ENCODE measurements at regions not wholly inside any gene's neighbourhood (a gene's known extent, or its start where the extent isn't known, plus 50 kb on each side); places are given as distances from the start of the nearest gene placed in this dataset.

- POLR2A ChIA-PET, result interaction anchor here (0.6 kb wide), 1 partner anchor 394 kb away, joined by 4 read pairs; no protein-coding TSS in a partner anchor
- CTCF ChIA-PET, result no interaction called here
- H3K36me3 Mint-ChIP-seq, result no peaks in the 10 kb centered on the region
- H3K9me3 Mint-ChIP-seq, result peaks cover 5% of the 10 kb centered on the region; the same call in 1 of the 2 replicates
- peak; percentile 41; the same call in 1 of the 2 replicates for ATAC-seq
- no peaks in the 10 kb centered on the region for H3K27me3 Mint-ChIP-seq (ENCODE audit: low read depth)
- no peak for DNase-seq (ENCODE audit: low spot score)
- H3K4me3 Mint-ChIP-seq, result no peak overlapping the region
- TF ChIP-seq PREB (CRISPR knock-in tag; IDR thresholded peaks at IDR 0.05; ENCODE audit: borderline replicate concordance), result no peak
- TF ChIP-seq SP1 (CRISPR knock-in tag; conservative IDR thresholded peaks at IDR 0.05), result no peak
- peaks cover 15% of the 10 kb centered on the region for H3K4me1 Mint-ChIP-seq
- H3K27ac Mint-ChIP-seq, result no peak overlapping the region
Observed at GRCh38 chr2:219864154-219864553, 236.7 kb downstream of the SLC4A3 start.

GRCh38 chr2:219868635-219869034 is 241.2 kb downstream of the SLC4A3 start:
- Mint-ChIP-seq H3K27ac (no peak overlapping the region), H3K36me3 (no peaks in the 10 kb centered on the region), H3K9me3 (no peaks in the 10 kb centered on the region), H3K27me3 (ENCODE audit: low read depth) (peaks cover 5% of the 10 kb centered on the region; the same call in 1 of the 2 replicates), H3K4me3 (no peak overlapping the region), H3K4me1 (peaks cover 49% of the 10 kb centered on the region)
- no peak for DNase-seq (ENCODE audit: low spot score)
- ChIA-PET CTCF (no interaction called here), POLR2A (interaction anchor here (0.5 kb wide), 1 partner anchor 198 kb away, joined by 3 read pairs; no protein-coding TSS in a partner anchor)
- TF ChIP-seq CBFB (CRISPR knock-in tag; IDR thresholded peaks at IDR 0.05; ENCODE audit: low read depth), result no peak
- no peak for TF ChIP-seq RELA (CRISPR knock-in tag; IDR thresholded peaks at IDR 0.05; ENCODE audit: borderline replicate concordance)
- no peak for TF ChIP-seq IRF2 (CRISPR knock-in tag; IDR thresholded peaks at IDR 0.05; ENCODE audit: borderline replicate concordance, low read depth)
- no peak for TF ChIP-seq CDX4 (CRISPR knock-in tag; IDR thresholded peaks at IDR 0.05; ENCODE audit: borderline replicate concordance)
- no peak for TF ChIP-seq SP1 (CRISPR knock-in tag; conservative IDR thresholded peaks at IDR 0.05)
- TF ChIP-seq ZNF219 (CRISPR knock-in tag; IDR thresholded peaks at IDR 0.05; ENCODE audit: borderline replicate concordance), result no peak
- TF ChIP-seq GTF2I (CRISPR knock-in tag; conservative IDR thresholded peaks at IDR 0.05), result no peak
- no peak for TF ChIP-seq ZNF317 (CRISPR knock-in tag; IDR thresholded peaks at IDR 0.05; ENCODE audit: borderline replicate concordance, low read depth)
- no peak for TF ChIP-seq TEAD1 (CRISPR knock-in tag; IDR thresholded peaks at IDR 0.05)
- TF ChIP-seq ZNF263 (CRISPR knock-in tag; IDR thresholded peaks at IDR 0.05; ENCODE audit: low read depth), result no peak
- no peak for TF ChIP-seq ZBTB21 (CRISPR knock-in tag; IDR thresholded peaks at IDR 0.05; ENCODE audit: borderline replicate concordance)
- TF ChIP-seq NR1H2 (CRISPR knock-in tag; IDR thresholded peaks at IDR 0.05), result no peak
- no peak for TF ChIP-seq ERG (CRISPR knock-in tag; IDR thresholded peaks at IDR 0.05)
- no peak for TF ChIP-seq FOXJ3 (CRISPR knock-in tag; IDR thresholded peaks at IDR 0.05; ENCODE audit: borderline replicate concordance)
- ATAC-seq, result no peak

- DNase-seq (ENCODE audit: low spot score) (no peak), ATAC-seq (no peak)
- no peaks in the 10 kb centered on the region for H3K36me3 Mint-ChIP-seq
- CTCF ChIA-PET, result no interaction called here
- H3K4me1 Mint-ChIP-seq, result peaks cover 46% of the 10 kb centered on the region
- TF ChIP-seq ZNF671 (CRISPR knock-in tag; IDR thresholded peaks at IDR 0.05), result no peak
- no peak for TF ChIP-seq CREM (CRISPR knock-in tag; IDR thresholded peaks at IDR 0.05)
- no peak for TF ChIP-seq ETV6 (CRISPR knock-in tag; IDR thresholded peaks at IDR 0.05)
- TF ChIP-seq GABPB1 (CRISPR knock-in tag; IDR thresholded peaks at IDR 0.05), result no peak
- no peak for TF ChIP-seq PRRX2 (CRISPR knock-in tag; IDR thresholded peaks at IDR 0.05)
- TF ChIP-seq TEAD1 (CRISPR knock-in tag; IDR thresholded peaks at IDR 0.05), result no peak
- no peak for TF ChIP-seq PREB (CRISPR knock-in tag; IDR thresholded peaks at IDR 0.05; ENCODE audit: borderline replicate concordance)
- H3K27ac Mint-ChIP-seq, result no peak overlapping the region
- no peaks in the 10 kb centered on the region for H3K9me3 Mint-ChIP-seq
- POLR2A ChIA-PET, result no interaction called here
- peaks cover 5% of the 10 kb centered on the region; the same call in 1 of the 2 replicates for H3K27me3 Mint-ChIP-seq (ENCODE audit: low read depth)
- H3K4me3 Mint-ChIP-seq, result no peak overlapping the region
Observed at GRCh38 chr2:219870041-219870440, 242.6 kb downstream of the SLC4A3 start.

Measured in WTC11 (cell line).